ENCODE measurements at regions not wholly inside any gene's neighbourhood (a gene's known extent, or its start where the extent isn't known, plus 50 kb on each side); places are given as distances from the start of the nearest gene placed in this dataset.

DNA sequence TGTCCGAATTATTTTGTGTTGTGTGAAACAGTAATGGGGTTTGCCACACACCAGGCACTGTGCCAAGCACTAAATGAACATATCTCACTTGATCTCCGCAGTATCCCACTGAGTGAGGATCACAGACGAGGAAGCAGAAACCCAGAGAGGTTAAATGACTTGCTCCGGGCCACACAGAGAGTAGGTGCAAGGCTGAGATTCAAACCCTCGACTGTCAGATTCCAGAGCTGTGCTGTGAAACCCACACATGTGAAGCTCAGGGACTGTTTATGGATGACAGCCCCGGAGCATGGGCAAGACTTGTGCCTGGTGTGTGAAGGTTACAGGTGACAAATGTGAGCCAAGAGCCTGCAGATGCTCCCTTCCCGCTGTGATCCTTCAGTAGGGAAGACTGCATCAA lies 87.8 kb upstream of the SIRPA start:
- no peak for TF ChIP-seq YY1 (IDR thresholded peaks at IDR 0.05; ENCODE audit: insufficient read depth, insufficient read length)
- no peak for TF ChIP-seq ZNF274 (IDR thresholded peaks at IDR 0.05; ENCODE audit: low read depth, low read length)
